Trophoblast cell (in vitro differentiated cells and primary cell): ENCODE measurements at regions not wholly inside any gene's neighbourhood (a gene's known extent, or its start where the extent isn't known, plus 50 kb on each side); places are given as distances from the start of the nearest gene placed in this dataset.

ENCODE experiments used
- DNase-seq, 2 donors: peaks; one replicate each; pipeline ENCODE4 v3.0.0-alpha.2; 2016
- H2AFZ ChIP-seq: 2 replicates; pipeline ENCODE4 v1.6.1; 2013; ENCODE audit warnings: low read length, moderate library complexity, mild to moderate bottlenecking; ENCODE audit not compliant: insufficient read depth, poor library complexity
- H2AK5ac ChIP-seq: 2 replicates; pipeline ENCODE4 v1.6.1; 2013; ENCODE audit warnings: mild to moderate bottlenecking, low read length
- H2BK120ac ChIP-seq: 2 replicates; pipeline ENCODE4 v1.6.1; 2013; ENCODE audit warnings: low read length, mild to moderate bottlenecking, moderate library complexity; ENCODE audit not compliant: insufficient read depth, poor library complexity
- H2BK12ac ChIP-seq: 2 replicates; pipeline ENCODE4 v1.6.1; 2013; ENCODE audit warnings: mild to moderate bottlenecking, low read length, moderate library complexity
- H2BK5ac ChIP-seq: 2 replicates; pipeline ENCODE4 v1.6.1; 2013; ENCODE audit warnings: low read length, low read depth, moderate library complexity, mild to moderate bottlenecking; ENCODE audit not compliant: poor library complexity
- H3K14ac ChIP-seq: 2 replicates; pipeline ENCODE4 v1.6.1; 2013; ENCODE audit warnings: mild to moderate bottlenecking, low read length
- H3K18ac ChIP-seq: 2 replicates; pipeline ENCODE4 v1.6.1; 2013; ENCODE audit warnings: mild to moderate bottlenecking, low read length
- H3K23ac ChIP-seq: 2 replicates; pipeline ENCODE4 v1.6.1; 2013; ENCODE audit warnings: low read length
- H3K27ac ChIP-seq: 2 replicates; pipeline ENCODE4 v1.5.1; 2013; ENCODE audit warnings: low read depth, mild to moderate bottlenecking, inconsistent platforms, low read length, moderate library complexity
- H3K27me3 ChIP-seq: 2 replicates; pipeline ENCODE4 v1.6.1; 2013; ENCODE audit warnings: inconsistent platforms, mild to moderate bottlenecking, low read length, moderate library complexity; ENCODE audit not compliant: insufficient read depth
- H3K36me3 ChIP-seq, 2 experiments: 1 replicate in 1 of 2; 2 replicates in 1 of 2; pipeline ENCODE4 v1.6.1; 2013; ENCODE audit warnings: low read length in 2 of 2, mild to moderate bottlenecking in 2 of 2, moderate library complexity in 1 of 2; ENCODE audit not compliant: insufficient read depth in 2 of 2, control insufficient read depth in 1 of 2
- H3K4ac ChIP-seq: 2 replicates; pipeline ENCODE4 v1.6.1; 2013; ENCODE audit warnings: low read depth, mild to moderate bottlenecking, low read length, moderate library complexity
- H3K4me1 ChIP-seq, 2 experiments: 1 replicate in 1 of 2; 2 replicates in 1 of 2; pipeline ENCODE4 v1.6.1; 2013; ENCODE audit warnings: low read length in 2 of 2, mild to moderate bottlenecking in 2 of 2, moderate library complexity in 1 of 2; ENCODE audit not compliant: insufficient read depth in 2 of 2, control insufficient read depth in 1 of 2
- H3K4me2 ChIP-seq: 2 replicates; pipeline ENCODE4 v1.6.1; 2013; ENCODE audit warnings: inconsistent platforms, mild to moderate bottlenecking, low read length, moderate library complexity
- H3K4me3 ChIP-seq: 2 replicates; pipeline ENCODE4 v1.5.1; 2013; ENCODE audit warnings: mild to moderate bottlenecking, low read depth, low read length, inconsistent platforms
- H3K79me1 ChIP-seq: one replicate; pipeline ENCODE4 v1.6.1; 2013; ENCODE audit warnings: low read length
- H3K79me2 ChIP-seq: 2 replicates; pipeline ENCODE4 v1.6.1; 2013; ENCODE audit warnings: low read length, mild to moderate bottlenecking; ENCODE audit not compliant: control insufficient read depth, insufficient read depth, poor library complexity
- H3K9ac ChIP-seq: 2 replicates; pipeline ENCODE4 v1.6.1; 2013; ENCODE audit warnings: mild to moderate bottlenecking, low read length
- H3K9me3 ChIP-seq: 2 replicates; pipeline ENCODE4 v1.6.1; 2013; ENCODE audit warnings: low read depth, mild to moderate bottlenecking, control low read depth, inconsistent platforms, low read length; ENCODE audit not compliant: insufficient read depth
- H4K12ac ChIP-seq: 2 replicates; pipeline ENCODE4 v1.6.1; 2013; ENCODE audit warnings: low read depth, mild to moderate bottlenecking, low read length, moderate library complexity
- H4K8ac ChIP-seq: 2 replicates; pipeline ENCODE4 v1.6.1; 2013; ENCODE audit warnings: low read depth, mild to moderate bottlenecking, low read length, moderate library complexity
- H4K91ac ChIP-seq: one replicate; pipeline ENCODE4 v1.6.1; 2013; ENCODE audit warnings: low read depth, mild to moderate bottlenecking, low read length, moderate library complexity
- WGBS: extraction: QIAGEN DNeasy Blood & Tissue Kit; methylation state at CpG from one replicate; pipeline ENCODE4 v1.1.7; 2013; ENCODE audit warnings: missing lambda C conversion rate; ENCODE audit not compliant: insufficient read length, insufficient coverage; ENCODE audit errors: extremely low coverage; 5-methylcytosine and 5-hydroxymethylcytosine counted together

GRCh38 chr1:230516889-230517288 is 90.8 kb upstream of the PGBD5 start:
- Histone ChIP-seq H4K8ac (no peak overlapping the region), H3K14ac (no peak overlapping the region), H3K9ac (no peak overlapping the region), H3K79me1 (no peaks in the 10 kb centered on the region), H4K12ac (no peak overlapping the region), H3K4ac (no peak overlapping the region), H2BK5ac (no peak overlapping the region), H3K27ac (no peak overlapping the region), H3K4me3 (no peak overlapping the region), H2AK5ac (no peak overlapping the region), H3K23ac (no peak overlapping the region), H4K91ac (no peak overlapping the region), H3K27me3 (no peaks in the 10 kb centered on the region), H3K18ac (no peak overlapping the region), H3K4me1 (no peaks in the 10 kb centered on the region), H2AFZ (no peak overlapping the region), H3K36me3 (no peaks in the 10 kb centered on the region), H3K9me3 (no peaks in the 10 kb centered on the region), H2BK120ac (no peak overlapping the region), H2BK12ac (no peak overlapping the region), H3K79me2 (no peaks in the 10 kb centered on the region), H3K4me2 (no peak overlapping the region)
- no CpG with 5 or more reads among the region's 6 CpGs for WGBS
- no peak for DNase-seq

GRCh38 chr1:230515451-230516145 is 89.5 kb upstream of the PGBD5 start:
- H3K36me3 ChIP-seq, result no peaks in the 10 kb centered on the region
- H3K79me1 ChIP-seq, result no peaks in the 10 kb centered on the region
- no peaks in the 10 kb centered on the region for H3K4me1 ChIP-seq
- H3K27ac ChIP-seq, result no peak overlapping the region
- no peak overlapping the region for H2AFZ ChIP-seq
- H2BK5ac ChIP-seq, result no peak overlapping the region
- no peak overlapping the region for H3K9ac ChIP-seq
- no peak overlapping the region for H3K23ac ChIP-seq
- H3K4ac ChIP-seq, result no peak overlapping the region
- no peak overlapping the region for H4K12ac ChIP-seq
- no peak overlapping the region for H3K18ac ChIP-seq
- no peak overlapping the region for H2AK5ac ChIP-seq
- H3K79me2 ChIP-seq, result no peaks in the 10 kb centered on the region
- no CpG with 5 or more reads among the region's 9 CpGs for whole genome bisulfite sequencing
- no peak for DNase-seq
- no peak overlapping the region for H2BK12ac ChIP-seq
- no peaks in the 10 kb centered on the region for H3K9me3 ChIP-seq
- no peaks in the 10 kb centered on the region for H3K27me3 ChIP-seq
- H4K8ac ChIP-seq, result no peak overlapping the region
- H3K4me2 ChIP-seq, result no peak overlapping the region
- H3K14ac ChIP-seq, result no peak overlapping the region
- H3K4me3 ChIP-seq, result no peak overlapping the region
- H2BK120ac ChIP-seq, result no peak overlapping the region
- H4K91ac ChIP-seq, result no peak overlapping the region

- H2BK12ac ChIP-seq, result no peak overlapping the region
- no peak overlapping the region for H4K91ac ChIP-seq
- H3K27ac ChIP-seq, result no peak overlapping the region
- no peak overlapping the region for H3K4me2 ChIP-seq
- H3K9me3 ChIP-seq, result peaks cover 3% of the 10 kb centered on the region
- H2BK5ac ChIP-seq, result no peak overlapping the region
- H2BK120ac ChIP-seq, result no peak overlapping the region
- H3K14ac ChIP-seq, result no peak overlapping the region
- H2AK5ac ChIP-seq, result no peak overlapping the region
- H3K4me1 ChIP-seq, result peaks cover 0 to 1% of the 10 kb centered on the region in 2 experiments
- H3K18ac ChIP-seq, result no peak overlapping the region
- no peaks in the 10 kb centered on the region for H3K79me1 ChIP-seq
- no peak overlapping the region for H2AFZ ChIP-seq
- no peaks in the 10 kb centered on the region for H3K27me3 ChIP-seq
- H3K79me2 ChIP-seq, result no peaks in the 10 kb centered on the region
- no peak overlapping the region for H3K9ac ChIP-seq
- WGBS, result no CpG with 5 or more reads among the region's 1 CpG
- H3K23ac ChIP-seq, result no peak overlapping the region
- no peak overlapping the region for H3K4ac ChIP-seq
- DNase-seq, result no peak
- no peak overlapping the region for H4K8ac ChIP-seq
- H4K12ac ChIP-seq, result no peak overlapping the region
- H3K36me3 ChIP-seq, result no peaks in the 10 kb centered on the region
- no peak overlapping the region for H3K4me3 ChIP-seq
These were observed 84.4 kb upstream of the PGBD5 start for GRCh38 chr1:230510496-230510895.

GRCh38 chr1:230509281-230509977 is 83.3 kb upstream of the PGBD5 start:
- Histone ChIP-seq H3K4me3 (no peak overlapping the region), H3K79me2 (no peaks in the 10 kb centered on the region), H3K9me3 (peaks cover 3% of the 10 kb centered on the region), H3K27me3 (no peaks in the 10 kb centered on the region), H3K36me3 (no peaks in the 10 kb centered on the region), H3K4ac (no peak overlapping the region), H3K23ac (no peak overlapping the region), H3K4me2 (no peak overlapping the region), H3K18ac (no peak overlapping the region), H2BK120ac (no peak overlapping the region), H4K12ac (no peak overlapping the region), H3K4me1 (peaks cover 0 to 3% of the 10 kb centered on the region in 2 experiments), H2AK5ac (no peak overlapping the region), H4K8ac (no peak overlapping the region), H4K91ac (no peak overlapping the region), H2BK12ac (no peak overlapping the region), H3K27ac (no peak overlapping the region), H2BK5ac (no peak overlapping the region), H3K79me1 (no peaks in the 10 kb centered on the region), H3K14ac (no peak overlapping the region), H3K9ac (no peak overlapping the region), H2AFZ (no peak overlapping the region)
- no CpG with 5 or more reads among the region's 5 CpGs for WGBS
- peak; percentile 33 to 38 for DNase-seq
